Lower leg skin (tissue), 3 donors: ENCODE measurements at regions not wholly inside any gene's neighbourhood (a gene's known extent, or its start where the extent isn't known, plus 50 kb on each side); places are given as distances from the start of the nearest gene placed in this dataset.

Source experiments
- POLR2A ChIP-seq, 2 donors: fragments of 450-650 bp; IDR thresholded peaks; one replicate each; pipeline ENCODE4 v1.6.1; 2016 to 2017; ENCODE audit warnings: antibody characterized with exemption in 2 of 2, mild to moderate bottlenecking in 1 of 2, moderate library complexity in 1 of 2
- TF ChIP-seq, protein P1 (sequence below), 3 donors: fragments of 450-650 bp; IDR thresholded peaks; one replicate each; pipeline ENCODE4 v1.5.1; 2016; ENCODE audit warnings: antibody characterized with exemption in 3 of 3, mild to moderate bottlenecking in 3 of 3, moderate library complexity in 2 of 3

GRCh38 chr5:159478950-159479349 lies 148.7 kb upstream of the IL12B start:
- TF ChIP-seq, protein P1, sequence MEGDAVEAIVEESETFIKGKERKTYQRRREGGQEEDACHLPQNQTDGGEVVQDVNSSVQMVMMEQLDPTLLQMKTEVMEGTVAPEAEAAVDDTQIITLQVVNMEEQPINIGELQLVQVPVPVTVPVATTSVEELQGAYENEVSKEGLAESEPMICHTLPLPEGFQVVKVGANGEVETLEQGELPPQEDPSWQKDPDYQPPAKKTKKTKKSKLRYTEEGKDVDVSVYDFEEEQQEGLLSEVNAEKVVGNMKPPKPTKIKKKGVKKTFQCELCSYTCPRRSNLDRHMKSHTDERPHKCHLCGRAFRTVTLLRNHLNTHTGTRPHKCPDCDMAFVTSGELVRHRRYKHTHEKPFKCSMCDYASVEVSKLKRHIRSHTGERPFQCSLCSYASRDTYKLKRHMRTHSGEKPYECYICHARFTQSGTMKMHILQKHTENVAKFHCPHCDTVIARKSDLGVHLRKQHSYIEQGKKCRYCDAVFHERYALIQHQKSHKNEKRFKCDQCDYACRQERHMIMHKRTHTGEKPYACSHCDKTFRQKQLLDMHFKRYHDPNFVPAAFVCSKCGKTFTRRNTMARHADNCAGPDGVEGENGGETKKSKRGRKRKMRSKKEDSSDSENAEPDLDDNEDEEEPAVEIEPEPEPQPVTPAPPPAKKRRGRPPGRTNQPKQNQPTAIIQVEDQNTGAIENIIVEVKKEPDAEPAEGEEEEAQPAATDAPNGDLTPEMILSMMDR (IDR thresholded peaks at IDR 0.05): no peak
- no peak for TF ChIP-seq POLR2A (IDR thresholded peaks at IDR 0.05)
